Mucosa of descending colon (tissue), 3 donors: ENCODE measurements at regions not wholly inside any gene's neighbourhood (a gene's known extent, or its start where the extent isn't known, plus 50 kb on each side); places are given as distances from the start of the nearest gene placed in this dataset.

Experiments used
- ATAC-seq: fragments of 200-7000 bp; cut with Tn5 transposase; one replicate; pipeline ENCODE4 v1.9.1; 2020; ENCODE audit warnings: mild to moderate bottlenecking, moderate library complexity
- DNase-seq, 3 donors: peaks; one replicate each; pipeline ENCODE4 v3.0.0-alpha.2; 2020
- H3K36me3 ChIP-seq: fragments of 200-600 bp; one replicate; pipeline ENCODE4 v1.8.0; 2021; ENCODE audit warnings: low read depth, mild to moderate bottlenecking
- H3K4me1 ChIP-seq: fragments of 200-600 bp; one replicate; pipeline ENCODE4 v1.8.0; 2021; ENCODE audit warnings: low read depth, mild to moderate bottlenecking
- H3K4me3 ChIP-seq: fragments of 200-600 bp; one replicate; pipeline ENCODE4 v1.8.0; 2021; ENCODE audit warnings: mild to moderate bottlenecking
- H3K9me3 ChIP-seq: fragments of 200-600 bp; one replicate; pipeline ENCODE4 v1.8.0; 2021; ENCODE audit warnings: mild to moderate bottlenecking
- CTCF ChIP-seq: fragments of 200-600 bp; IDR thresholded peaks from one replicate; pipeline ENCODE4 v1.8.0; 2022; ENCODE audit warnings: antibody characterized with exemption, mild to moderate bottlenecking
- intact Hi-C, 2 donors: fragments of 100-400 bp; cut with DNase I in 1 of 2; cut with micrococcal nuclease in 1 of 2; formaldehyde crosslinking; loops; one replicate each; pipeline versions ENCODE4 v1.11.0 to v1.11.1; 2022; cut with DNase I, micrococcal nuclease
- donor health status: DM: no; HTN: no; CAD: no; lungs with moderate emphysema.
- donor health status: DM: no; HTN: no; CAD: no.
- donor health status: DM: no; HTN: yes; CAD: no.

GRCh38 chr9:103988821-103989220, 105.3 kb upstream of the SMC2 start:
- intact Hi-C loops = no loop called here
- Histone ChIP-seq H3K36me3 (no peaks in the 10 kb centered on the region), H3K4me3 (no peak overlapping the region), H3K4me1 (no peaks in the 10 kb centered on the region), H3K9me3 (no peaks in the 10 kb centered on the region)
- TF ChIP-seq CTCF = no peak
- no peak for ATAC-seq
- DNase-seq = no peak

GRCh38 chr9:103990311-103990710, 103.8 kb upstream of the SMC2 start:
- no peaks in the 10 kb centered on the region for H3K36me3 ChIP-seq
- H3K9me3 ChIP-seq = no peaks in the 10 kb centered on the region
- intact Hi-C loops = no loop called here
- DNase-seq (no peak), ATAC-seq (no peak)
- TF ChIP-seq CTCF = no peak
- no peak overlapping the region for H3K4me3 ChIP-seq
- no peaks in the 10 kb centered on the region for H3K4me1 ChIP-seq

- TF ChIP-seq CTCF = no peak
- no peaks in the 10 kb centered on the region for H3K36me3 ChIP-seq
- no peak for DNase-seq
- no peak for ATAC-seq
- no peak overlapping the region for H3K4me3 ChIP-seq
- H3K4me1 ChIP-seq = no peaks in the 10 kb centered on the region
- intact Hi-C loops = no loop called here
- H3K9me3 ChIP-seq = no peaks in the 10 kb centered on the region
These were observed 103.1 kb upstream of the SMC2 start for GRCh38 chr9:103991001-103991400.

- no peaks in the 10 kb centered on the region for H3K36me3 ChIP-seq
- no peaks in the 10 kb centered on the region for H3K9me3 ChIP-seq
- no peak for TF ChIP-seq CTCF
- ATAC-seq (no peak), DNase-seq (no peak)
- intact Hi-C loops = no loop called here
- H3K4me1 ChIP-seq = no peaks in the 10 kb centered on the region
- H3K4me3 ChIP-seq = no peak overlapping the region
These were observed 102.4 kb upstream of the SMC2 start for GRCh38 chr9:103991698-103992097.

GRCh38 chr9:103992938-103993579, 101.0 kb upstream of the SMC2 start:
- Histone ChIP-seq H3K4me3 (no peak overlapping the region), H3K4me1 (no peaks in the 10 kb centered on the region), H3K9me3 (no peaks in the 10 kb centered on the region), H3K36me3 (no peaks in the 10 kb centered on the region)
- intact Hi-C loops = no loop called here
- TF ChIP-seq CTCF = no peak
- DNase-seq = no peak
- ATAC-seq = no peak

- Histone ChIP-seq H3K4me3 (no peak overlapping the region), H3K4me1 (no peaks in the 10 kb centered on the region), H3K36me3 (no peaks in the 10 kb centered on the region), H3K9me3 (no peaks in the 10 kb centered on the region)
- ATAC-seq (no peak), DNase-seq (no peak)
- intact Hi-C loops = no loop called here
- TF ChIP-seq CTCF = no peak
These were observed 96.2 kb upstream of the SMC2 start for GRCh38 chr9:103997856-103998370.
